ENCODE measurements at regions not wholly inside any gene's neighbourhood (a gene's known extent, or its start where the extent isn't known, plus 50 kb on each side); places are given as distances from the start of the nearest gene placed in this dataset.
"Not testable (repeated sequence)": the region's sequence is repeated elsewhere in the genome, so short reads cannot be mapped to it uniquely, and the experiment has no call there.

DNA sequence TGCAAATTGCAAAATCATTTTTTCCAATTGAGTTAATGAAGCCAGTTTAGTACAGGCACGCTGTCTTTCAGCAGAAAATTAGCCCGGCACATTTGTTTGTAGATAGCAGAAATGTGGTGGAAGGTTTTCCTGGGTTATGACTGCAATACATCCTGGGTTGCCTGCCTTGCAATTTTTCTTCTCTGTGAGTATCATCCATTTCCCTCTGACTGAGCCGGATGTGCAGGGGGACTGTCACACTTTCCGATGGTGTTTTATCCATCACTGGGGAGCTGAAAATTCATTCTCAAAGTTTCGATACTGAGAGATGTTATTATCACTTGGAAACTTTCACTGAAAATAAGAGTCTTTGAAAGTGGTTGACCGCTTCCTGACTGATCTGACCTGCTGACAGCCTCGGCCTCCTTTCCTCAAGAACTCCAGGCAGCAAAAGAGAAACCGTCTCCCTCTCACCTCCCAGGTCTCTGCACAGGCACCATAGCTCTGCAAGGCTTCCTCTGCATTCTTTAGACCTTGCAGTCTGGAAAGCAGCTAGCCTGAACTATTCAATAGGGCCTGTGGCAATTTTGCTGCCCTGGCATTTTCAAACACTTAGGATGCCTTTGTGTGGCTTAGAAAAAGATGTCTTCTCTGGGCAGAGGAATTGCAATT lies 320.8 kb upstream of the NRP1 start:
- no peak overlapping the region for H3K4me3 ChIP-seq (replicated peaks; ENCODE audit: low read depth, low read length)
- DNase-seq (ENCODE audit: extremely low read depth, low read depth) = no peak
- TF ChIP-seq, protein P1, sequence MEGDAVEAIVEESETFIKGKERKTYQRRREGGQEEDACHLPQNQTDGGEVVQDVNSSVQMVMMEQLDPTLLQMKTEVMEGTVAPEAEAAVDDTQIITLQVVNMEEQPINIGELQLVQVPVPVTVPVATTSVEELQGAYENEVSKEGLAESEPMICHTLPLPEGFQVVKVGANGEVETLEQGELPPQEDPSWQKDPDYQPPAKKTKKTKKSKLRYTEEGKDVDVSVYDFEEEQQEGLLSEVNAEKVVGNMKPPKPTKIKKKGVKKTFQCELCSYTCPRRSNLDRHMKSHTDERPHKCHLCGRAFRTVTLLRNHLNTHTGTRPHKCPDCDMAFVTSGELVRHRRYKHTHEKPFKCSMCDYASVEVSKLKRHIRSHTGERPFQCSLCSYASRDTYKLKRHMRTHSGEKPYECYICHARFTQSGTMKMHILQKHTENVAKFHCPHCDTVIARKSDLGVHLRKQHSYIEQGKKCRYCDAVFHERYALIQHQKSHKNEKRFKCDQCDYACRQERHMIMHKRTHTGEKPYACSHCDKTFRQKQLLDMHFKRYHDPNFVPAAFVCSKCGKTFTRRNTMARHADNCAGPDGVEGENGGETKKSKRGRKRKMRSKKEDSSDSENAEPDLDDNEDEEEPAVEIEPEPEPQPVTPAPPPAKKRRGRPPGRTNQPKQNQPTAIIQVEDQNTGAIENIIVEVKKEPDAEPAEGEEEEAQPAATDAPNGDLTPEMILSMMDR (IDR thresholded peaks at IDR 0.05; ENCODE audit: low read depth, low read length, missing control alignments) = no peak

DNA sequence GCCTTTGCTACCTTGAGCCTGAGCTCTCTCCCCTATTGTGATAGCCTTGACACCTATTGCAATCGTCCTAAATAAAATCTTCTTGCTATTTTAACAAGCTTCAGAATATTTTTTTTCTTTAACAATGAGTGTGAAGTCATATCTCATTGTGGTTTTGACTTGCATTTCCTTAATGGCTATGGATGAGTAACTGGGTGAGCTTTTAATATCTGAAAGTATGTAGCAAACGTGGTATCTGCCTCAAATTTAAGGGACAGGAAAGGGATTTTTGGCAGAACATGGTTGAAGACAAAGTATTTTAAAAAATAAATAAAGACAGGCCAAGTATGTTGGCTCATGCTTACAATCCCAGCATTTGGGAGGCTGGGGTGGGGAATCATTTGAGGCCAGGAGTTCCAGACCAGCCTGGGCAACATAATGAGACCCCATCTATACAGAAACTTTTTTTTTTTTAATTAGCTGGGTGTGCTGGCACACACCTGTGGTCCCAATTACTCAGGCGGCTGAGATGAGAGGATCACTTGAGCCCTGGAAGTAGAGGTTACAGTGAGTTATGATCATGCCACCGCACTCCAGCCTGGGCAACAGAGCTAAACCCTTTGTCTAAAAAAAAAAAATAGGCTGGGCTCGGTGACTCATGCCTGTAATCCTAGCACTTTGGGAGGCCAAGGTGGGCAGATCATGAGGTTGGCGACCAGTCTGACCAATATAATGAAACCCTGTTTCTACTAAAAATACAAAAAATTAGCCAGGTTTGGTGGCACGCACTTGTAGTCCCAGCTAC lies 319.3 kb upstream of the NRP1 start:
- TF ChIP-seq, protein P1 (IDR thresholded peaks at IDR 0.05; ENCODE audit: low read depth, low read length, missing control alignments) = no peak
- no peak overlapping the region for H3K4me3 ChIP-seq (replicated peaks; ENCODE audit: low read depth, low read length)
- DNase-seq (ENCODE audit: extremely low read depth, low read depth) = no peak

DNA sequence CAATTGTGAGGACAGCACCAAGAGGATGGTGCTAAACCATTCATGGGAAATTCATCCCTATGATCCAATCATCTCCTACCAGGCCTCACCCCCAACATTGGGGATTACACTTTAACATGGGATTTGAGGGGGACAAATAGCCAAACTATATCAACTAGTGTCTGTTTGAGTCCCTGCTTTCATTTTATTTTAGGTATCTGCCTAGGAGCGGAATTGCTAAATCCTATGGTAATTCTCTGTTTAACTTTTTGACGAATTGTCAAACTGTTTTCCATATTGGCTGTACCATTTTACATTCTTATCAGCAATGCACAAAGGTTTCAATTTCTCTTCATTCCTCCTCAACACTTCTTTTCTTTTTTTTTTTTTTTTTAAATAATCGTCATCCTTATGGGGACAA lies 318.4 kb upstream of the NRP1 start:
- TF ChIP-seq, protein P1 (IDR thresholded peaks at IDR 0.05; ENCODE audit: low read depth, low read length, missing control alignments) = no peak
- H3K4me3 ChIP-seq (replicated peaks; ENCODE audit: low read depth, low read length) = no peak overlapping the region
- no peak for DNase-seq (ENCODE audit: extremely low read depth, low read depth)

DNA sequence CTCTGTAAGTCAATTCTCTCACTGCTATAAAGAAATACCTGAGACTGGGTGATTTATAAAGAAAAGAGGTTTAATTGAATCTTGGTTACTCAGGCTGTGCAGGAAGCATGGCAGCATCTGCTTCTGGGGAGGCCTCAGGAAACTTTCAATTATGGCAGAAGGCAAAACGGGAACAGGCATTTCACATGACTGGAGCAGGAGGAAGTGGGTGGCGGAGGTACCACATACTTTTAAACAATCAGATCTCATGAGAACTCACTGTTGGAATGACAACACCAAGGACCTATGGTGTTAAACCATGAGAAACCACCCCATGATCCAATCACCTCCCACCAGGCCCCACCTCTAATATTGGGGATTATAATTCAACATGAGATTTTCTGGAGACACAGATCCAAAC lies 315.7 kb upstream of the NRP1 start:
- not testable (repeated sequence) for DNase-seq (ENCODE audit: extremely low read depth, low read depth); H3K4me3 ChIP-seq (replicated peaks; ENCODE audit: low read depth, low read length)

DNA sequence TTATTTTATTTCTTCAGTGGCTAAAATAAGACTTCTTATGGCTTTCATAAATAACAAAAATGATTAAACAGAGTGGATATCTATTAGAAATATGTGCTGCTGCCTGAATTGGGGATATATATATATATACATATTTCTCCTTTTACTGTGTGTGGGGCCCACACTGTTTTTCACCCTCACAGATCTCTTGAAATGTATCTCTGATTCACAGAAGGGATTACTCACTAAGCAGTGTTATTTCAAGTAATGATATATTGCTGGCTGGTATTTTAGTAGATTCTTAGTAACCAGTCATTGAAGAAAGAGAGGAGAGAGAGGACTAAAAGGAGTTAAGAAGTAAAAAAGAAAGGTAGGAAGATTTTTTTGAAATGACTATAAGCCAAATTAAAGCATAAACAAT lies 308.6 kb upstream of the NRP1 start:
- TF ChIP-seq, protein P1 (IDR thresholded peaks at IDR 0.05; ENCODE audit: low read depth, low read length, missing control alignments) = no peak
- no peak for DNase-seq (ENCODE audit: extremely low read depth, low read depth)
- H3K4me3 ChIP-seq (replicated peaks; ENCODE audit: low read depth, low read length) = no peak overlapping the region

DNA sequence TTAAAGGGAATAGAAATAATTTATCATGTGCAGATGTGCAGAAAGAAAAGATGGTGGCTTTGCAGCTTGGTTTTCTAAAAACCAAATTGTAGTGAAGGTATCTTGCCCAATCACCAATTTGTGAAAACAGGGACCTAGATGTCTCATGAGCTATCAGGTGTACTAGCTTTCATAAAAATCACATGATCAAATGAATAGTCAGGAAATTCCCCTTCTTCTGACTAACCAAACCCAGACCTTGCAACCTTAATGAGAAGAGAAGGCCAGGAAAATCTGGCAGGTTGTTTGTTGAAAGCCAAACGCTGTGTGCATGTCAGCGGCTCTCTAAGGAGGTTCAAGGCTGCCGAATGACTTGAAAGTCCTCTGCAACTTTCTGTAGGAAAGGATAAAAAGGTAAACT lies 304.4 kb upstream of the NRP1 start:
- H3K4me3 ChIP-seq (replicated peaks; ENCODE audit: low read depth, low read length) = no peak overlapping the region
- TF ChIP-seq, protein P1 (IDR thresholded peaks at IDR 0.05; ENCODE audit: low read depth, low read length, missing control alignments) = no peak
- no peak for DNase-seq (ENCODE audit: extremely low read depth, low read depth)

DNA sequence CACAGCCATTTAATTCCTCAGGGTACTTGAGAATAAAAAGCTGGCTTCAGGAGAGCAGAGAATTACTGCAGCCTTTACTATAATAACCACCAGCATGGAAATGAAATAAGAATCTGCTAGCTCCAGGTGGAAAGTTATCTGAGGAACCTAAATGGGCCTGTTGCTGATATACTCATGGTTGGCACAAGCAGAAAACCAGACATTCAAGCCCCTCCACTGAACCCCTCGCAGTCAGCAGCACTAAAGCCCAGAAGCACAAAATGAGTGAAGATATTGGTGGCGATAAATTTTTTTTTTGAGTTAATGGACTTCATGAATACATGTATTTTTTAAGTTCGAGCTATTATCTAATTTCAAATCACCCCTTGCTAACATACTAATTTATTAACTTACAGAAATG lies 303.9 kb upstream of the NRP1 start:
- TF ChIP-seq, protein P1 (IDR thresholded peaks at IDR 0.05; ENCODE audit: low read depth, low read length, missing control alignments) = no peak
- H3K4me3 ChIP-seq (replicated peaks; ENCODE audit: low read depth, low read length) = no peak overlapping the region
- no peak for DNase-seq (ENCODE audit: extremely low read depth, low read depth)
